GM13976 (cell line): ENCODE measurements at regions not wholly inside any gene's neighbourhood (a gene's known extent, or its start where the extent isn't known, plus 50 kb on each side); places are given as distances from the start of the nearest gene placed in this dataset.

Experiments used
- DNase-seq: peaks from one replicate; pipeline ENCODE4 v3.0.0; 2012; ENCODE audit warnings: low spot score
- CTCF ChIP-seq: IDR thresholded peaks from 2 replicates; pipeline ENCODE4 v1.5.1; 2012; ENCODE audit warnings: borderline replicate concordance, mild to moderate bottlenecking; ENCODE audit not compliant: insufficient read depth; ENCODE audit errors: extremely low read depth, missing control alignments, control extremely low read depth
- in situ Hi-C: fragments of 300-500 bp; cut with MboI; formaldehyde crosslinking; loops from one replicate; pipeline ENCODE4 v1.12.0; 2022; ENCODE audit warnings: low sequenced_read_pairs, mixed read lengths, inconsistent platforms; ENCODE audit not compliant: unreplicated experiment

GRCh38 chr10:47058961-47059391 lies 147.7 kb downstream of the PTPN20 start:
- in situ Hi-C loops = loop anchor here (10.0 kb wide), 1 partner anchor 246 kb away; the partner anchor contains the start of gene GDF10
- TF ChIP-seq CTCF = no peak
- no peak for DNase-seq

GRCh38 chr10:47059606-47060311 lies 148.5 kb downstream of the PTPN20 start:
- TF ChIP-seq CTCF = no peak
- DNase-seq = no peak
- in situ Hi-C loops = loop anchor here (10.0 kb wide), 1 partner anchor 245 kb away; the partner anchor contains the start of gene GDF10

GRCh38 chr10:47060356-47060755 lies 149.1 kb downstream of the PTPN20 start:
- no peak for TF ChIP-seq CTCF
- DNase-seq = no peak
- in situ Hi-C loops = no loop called here

- DNase-seq = no peak
- no peak for TF ChIP-seq CTCF
- in situ Hi-C loops = no loop called here
Measured at GRCh38 chr10:47060993-47061500, 149.8 kb downstream of the PTPN20 start.

- TF ChIP-seq CTCF = no peak
- in situ Hi-C loops = no loop called here
- no peak for DNase-seq
Measured at GRCh38 chr10:47061776-47062175, 150.5 kb downstream of the PTPN20 start.

GRCh38 chr10:47062441-47063200 lies 151.4 kb downstream of the PTPN20 start:
- in situ Hi-C loops = no loop called here
- TF ChIP-seq CTCF = no peak
- DNase-seq = no peak
